SU-DHL-6 (cell line): ENCODE measurements at regions not wholly inside any gene's neighbourhood (a gene's known extent, or its start where the extent isn't known, plus 50 kb on each side); places are given as distances from the start of the nearest gene placed in this dataset.
"Not testable (repeated sequence)": the region's sequence is repeated elsewhere in the genome, so short reads cannot be mapped to it uniquely, and the experiment has no call there.

Source experiments
- EZH2phosphoT487 ChIP-seq: fragments of 200-600 bp; sonication (generic), shearing (Covaris generic); conservative IDR thresholded peaks from 2 replicates; pipeline ENCODE4 v1.6.1; 2018; ENCODE audit warnings: mild to moderate bottlenecking, antibody characterized with exemption, low read length, moderate library complexity, mixed read lengths
- TF ChIP-seq, protein P1 (sequence below): fragments of 200-600 bp; sonication (generic); IDR thresholded peaks from one replicate; pipeline ENCODE4 v1.5.1; 2017; ENCODE audit warnings: antibody characterized with exemption, mild to moderate bottlenecking, low read length, moderate library complexity; ENCODE audit not compliant: insufficient read depth, poor library complexity, severe bottlenecking

DNA sequence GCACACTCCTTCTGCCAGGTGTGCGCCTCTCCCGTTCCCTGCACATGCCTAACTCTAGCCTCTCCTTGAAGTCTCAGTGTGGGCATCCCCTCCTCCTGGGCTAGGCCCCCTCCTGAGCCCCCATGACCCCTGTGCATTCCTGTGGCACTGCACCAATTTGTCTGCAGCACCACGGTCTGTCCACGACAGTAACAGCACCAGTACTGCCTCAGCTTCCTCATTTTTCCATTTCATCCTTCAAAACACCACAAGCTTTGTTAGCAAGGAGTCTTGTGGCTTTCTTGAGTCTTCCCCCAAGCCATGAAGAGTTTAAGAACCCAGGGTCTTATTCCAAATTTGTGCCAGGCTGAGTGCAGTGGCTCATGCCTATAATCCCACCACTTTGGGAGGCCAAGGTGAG is 182.4 kb downstream of the TBC1D2B start:
- TF ChIP-seq, protein P1, sequence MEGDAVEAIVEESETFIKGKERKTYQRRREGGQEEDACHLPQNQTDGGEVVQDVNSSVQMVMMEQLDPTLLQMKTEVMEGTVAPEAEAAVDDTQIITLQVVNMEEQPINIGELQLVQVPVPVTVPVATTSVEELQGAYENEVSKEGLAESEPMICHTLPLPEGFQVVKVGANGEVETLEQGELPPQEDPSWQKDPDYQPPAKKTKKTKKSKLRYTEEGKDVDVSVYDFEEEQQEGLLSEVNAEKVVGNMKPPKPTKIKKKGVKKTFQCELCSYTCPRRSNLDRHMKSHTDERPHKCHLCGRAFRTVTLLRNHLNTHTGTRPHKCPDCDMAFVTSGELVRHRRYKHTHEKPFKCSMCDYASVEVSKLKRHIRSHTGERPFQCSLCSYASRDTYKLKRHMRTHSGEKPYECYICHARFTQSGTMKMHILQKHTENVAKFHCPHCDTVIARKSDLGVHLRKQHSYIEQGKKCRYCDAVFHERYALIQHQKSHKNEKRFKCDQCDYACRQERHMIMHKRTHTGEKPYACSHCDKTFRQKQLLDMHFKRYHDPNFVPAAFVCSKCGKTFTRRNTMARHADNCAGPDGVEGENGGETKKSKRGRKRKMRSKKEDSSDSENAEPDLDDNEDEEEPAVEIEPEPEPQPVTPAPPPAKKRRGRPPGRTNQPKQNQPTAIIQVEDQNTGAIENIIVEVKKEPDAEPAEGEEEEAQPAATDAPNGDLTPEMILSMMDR, result not testable (repeated sequence)
- TF ChIP-seq EZH2phosphoT487, result not testable (repeated sequence)
